NT2/D1 (cell line): ENCODE measurements at regions not wholly inside any gene's neighbourhood (a gene's known extent, or its start where the extent isn't known, plus 50 kb on each side); places are given as distances from the start of the nearest gene placed in this dataset.
"Not testable (repeated sequence)": the region's sequence is repeated elsewhere in the genome, so short reads cannot be mapped to it uniquely, and the experiment has no call there.

Experiments
- SUZ12 ChIP-seq: IDR thresholded peaks from 2 replicates; pipeline ENCODE4 v1.6.1; 2011; ENCODE audit not compliant: insufficient read length, insufficient read depth; ENCODE audit errors: extremely low read depth
- YY1 ChIP-seq: IDR thresholded peaks from 2 replicates; pipeline ENCODE4 v1.6.1; 2011; ENCODE audit not compliant: insufficient read length, insufficient read depth
- ZNF274 ChIP-seq: IDR thresholded peaks from 2 replicates; pipeline ENCODE4 v1.6.1; 2011; ENCODE audit warnings: mild to moderate bottlenecking, low read depth, low read length

- TF ChIP-seq ZNF274, YY1, SUZ12: not testable (repeated sequence)
Observed at GRCh38 chr17:20681746-20682722, 102.5 kb downstream of the CDRT15L2 start.
